A549 (cell line): ENCODE measurements at regions not wholly inside any gene's neighbourhood (a gene's known extent, or its start where the extent isn't known, plus 50 kb on each side); places are given as distances from the start of the nearest gene placed in this dataset.

ENCODE experiments used
- CEBPB ChIP-seq, 2 experiments: fragments of >200 bp in 1 of 2; sonication (Bioruptor Twin) in 1 of 2; formaldehyde crosslinking in 1 of 2; IDR thresholded peaks; 2 replicates each; pipeline ENCODE4 v1.6.1; 2012 to 2016
- CHD4 ChIP-seq: fragments of 200-600 bp; sonication (generic); IDR thresholded peaks from 2 replicates; pipeline ENCODE4 v1.6.1; 2016; ENCODE audit warnings: antibody characterized with exemption, mild to moderate bottlenecking, borderline replicate concordance
- EP300 ChIP-seq, 2 experiments: fragments of >200 bp; sonication (Bioruptor Twin); formaldehyde crosslinking; IDR thresholded peaks; 2 replicates in 1 of 2; 3 replicates in 1 of 2; pipeline ENCODE4 v1.6.1; 2016 to 2017
- JUNB ChIP-seq: fragments of >200 bp; sonication (Bioruptor Twin); formaldehyde crosslinking; IDR thresholded peaks from 2 replicates; pipeline ENCODE4 v1.6.1; 2016
- KDM5A ChIP-seq: fragments of 200-600 bp; sonication (generic); IDR thresholded peaks from 2 replicates; pipeline ENCODE4 v1.6.1; 2016; ENCODE audit warnings: antibody characterized with exemption, mild to moderate bottlenecking
- NR3C1 ChIP-seq: fragments of >200 bp; sonication (Bioruptor Twin); formaldehyde crosslinking; IDR thresholded peaks from 3 replicates; pipeline ENCODE4 v1.6.1; 2017
- POLR2A ChIP-seq: IDR thresholded peaks from 2 replicates; pipeline ENCODE4 v1.6.1; 2012; ENCODE audit warnings: mild to moderate bottlenecking, low read length
- POLR2AphosphoS2 ChIP-seq: conservative IDR thresholded peaks from 2 replicates; pipeline ENCODE4 v1.6.1; 2012; ENCODE audit warnings: low read length, improper control_type of control experiment, inconsistent platforms
- RNF2 ChIP-seq: fragments of 200-600 bp; sonication (generic); IDR thresholded peaks from 2 replicates; pipeline ENCODE4 v1.6.1; 2016; ENCODE audit warnings: low read depth, mild to moderate bottlenecking, antibody characterized with exemption, moderate library complexity, borderline replicate concordance
- SMC3 ChIP-seq: fragments of >200 bp; sonication (Bioruptor Twin); formaldehyde crosslinking; IDR thresholded peaks from 3 replicates; pipeline ENCODE4 v1.6.1; 2018; ENCODE audit warnings: inconsistent platforms
- ZNF302 ChIP-seq: fragments of 250-450 bp; sonication (Bioruptor Pico); IDR thresholded peaks from 2 replicates; pipeline ENCODE4 v1.9.0; 2021; ENCODE audit warnings: inconsistent platforms, mild to moderate bottlenecking, moderate library complexity
- TF ChIP-seq, protein P1 (sequence below): fragments of 450-650 bp; IDR thresholded peaks from 2 replicates; pipeline ENCODE4 v1.6.1; 2014; ENCODE audit warnings: antibody characterized with exemption
- TF ChIP-seq, protein P2 (sequence below): fragments of >200 bp; sonication (Bioruptor Twin); formaldehyde crosslinking; IDR thresholded peaks from 3 replicates; pipeline ENCODE4 v1.5.1; 2016

DNA sequence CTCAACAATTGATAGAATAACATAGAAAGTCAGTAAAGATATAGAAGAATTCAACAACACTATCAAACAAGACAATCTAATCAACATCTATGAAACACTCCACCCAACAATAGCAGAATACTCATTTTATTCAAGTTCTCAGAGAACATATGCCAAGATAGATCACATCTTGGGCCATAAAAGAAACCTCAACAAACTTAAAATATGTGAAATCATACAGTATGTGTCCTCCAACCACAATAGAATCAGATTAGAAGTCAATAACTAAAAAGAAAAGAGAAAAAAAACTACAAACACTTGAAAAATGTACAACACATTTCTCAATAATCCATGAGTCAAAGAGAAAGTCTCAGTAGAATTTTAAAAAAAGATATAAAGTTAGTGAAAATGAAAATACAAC is 78.6 kb upstream of the LDB2 start:
- no peak for TF ChIP-seq KDM5A
- no peak for TF ChIP-seq JUNB
- TF ChIP-seq CEBPB (IDR thresholded peaks at IDR 0.05) = no peak
- TF ChIP-seq, protein P1, sequence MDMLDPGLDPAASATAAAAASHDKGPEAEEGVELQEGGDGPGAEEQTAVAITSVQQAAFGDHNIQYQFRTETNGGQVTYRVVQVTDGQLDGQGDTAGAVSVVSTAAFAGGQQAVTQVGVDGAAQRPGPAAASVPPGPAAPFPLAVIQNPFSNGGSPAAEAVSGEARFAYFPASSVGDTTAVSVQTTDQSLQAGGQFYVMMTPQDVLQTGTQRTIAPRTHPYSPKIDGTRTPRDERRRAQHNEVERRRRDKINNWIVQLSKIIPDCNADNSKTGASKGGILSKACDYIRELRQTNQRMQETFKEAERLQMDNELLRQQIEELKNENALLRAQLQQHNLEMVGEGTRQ = no peak
- TF ChIP-seq POLR2AphosphoS2 = no peak
- no peak for TF ChIP-seq SMC3
- TF ChIP-seq, protein P2, sequence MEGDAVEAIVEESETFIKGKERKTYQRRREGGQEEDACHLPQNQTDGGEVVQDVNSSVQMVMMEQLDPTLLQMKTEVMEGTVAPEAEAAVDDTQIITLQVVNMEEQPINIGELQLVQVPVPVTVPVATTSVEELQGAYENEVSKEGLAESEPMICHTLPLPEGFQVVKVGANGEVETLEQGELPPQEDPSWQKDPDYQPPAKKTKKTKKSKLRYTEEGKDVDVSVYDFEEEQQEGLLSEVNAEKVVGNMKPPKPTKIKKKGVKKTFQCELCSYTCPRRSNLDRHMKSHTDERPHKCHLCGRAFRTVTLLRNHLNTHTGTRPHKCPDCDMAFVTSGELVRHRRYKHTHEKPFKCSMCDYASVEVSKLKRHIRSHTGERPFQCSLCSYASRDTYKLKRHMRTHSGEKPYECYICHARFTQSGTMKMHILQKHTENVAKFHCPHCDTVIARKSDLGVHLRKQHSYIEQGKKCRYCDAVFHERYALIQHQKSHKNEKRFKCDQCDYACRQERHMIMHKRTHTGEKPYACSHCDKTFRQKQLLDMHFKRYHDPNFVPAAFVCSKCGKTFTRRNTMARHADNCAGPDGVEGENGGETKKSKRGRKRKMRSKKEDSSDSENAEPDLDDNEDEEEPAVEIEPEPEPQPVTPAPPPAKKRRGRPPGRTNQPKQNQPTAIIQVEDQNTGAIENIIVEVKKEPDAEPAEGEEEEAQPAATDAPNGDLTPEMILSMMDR = no peak
- TF ChIP-seq POLR2A = no peak
- TF ChIP-seq ZNF302 (CRISPR knock-in tag) = no peak
- no peak for TF ChIP-seq EP300 (IDR thresholded peaks at IDR 0.05)
- no peak for TF ChIP-seq NR3C1
- TF ChIP-seq CHD4 = no peak
- no peak for TF ChIP-seq RNF2
